OCI-LY1 (cell line): ENCODE measurements at regions not wholly inside any gene's neighbourhood (a gene's known extent, or its start where the extent isn't known, plus 50 kb on each side); places are given as distances from the start of the nearest gene placed in this dataset.

Source experiments
- EZH2 ChIP-seq: fragments of 200-600 bp; sonication (generic), shearing (Covaris generic); IDR thresholded peaks from 2 replicates; pipeline ENCODE4 v1.8.0; 2017; ENCODE audit warnings: borderline replicate concordance, mixed run types, mild to moderate bottlenecking, antibody characterized with exemption, low read length, moderate library complexity, mixed read lengths
- TF ChIP-seq, protein P1 (sequence below): fragments of 200-600 bp; sonication (generic), shearing (Covaris generic); IDR thresholded peaks from 2 replicates; pipeline ENCODE4 v1.5.1; 2017; ENCODE audit warnings: mild to moderate bottlenecking, antibody characterized with exemption, low read length, moderate library complexity, mixed read lengths

DNA sequence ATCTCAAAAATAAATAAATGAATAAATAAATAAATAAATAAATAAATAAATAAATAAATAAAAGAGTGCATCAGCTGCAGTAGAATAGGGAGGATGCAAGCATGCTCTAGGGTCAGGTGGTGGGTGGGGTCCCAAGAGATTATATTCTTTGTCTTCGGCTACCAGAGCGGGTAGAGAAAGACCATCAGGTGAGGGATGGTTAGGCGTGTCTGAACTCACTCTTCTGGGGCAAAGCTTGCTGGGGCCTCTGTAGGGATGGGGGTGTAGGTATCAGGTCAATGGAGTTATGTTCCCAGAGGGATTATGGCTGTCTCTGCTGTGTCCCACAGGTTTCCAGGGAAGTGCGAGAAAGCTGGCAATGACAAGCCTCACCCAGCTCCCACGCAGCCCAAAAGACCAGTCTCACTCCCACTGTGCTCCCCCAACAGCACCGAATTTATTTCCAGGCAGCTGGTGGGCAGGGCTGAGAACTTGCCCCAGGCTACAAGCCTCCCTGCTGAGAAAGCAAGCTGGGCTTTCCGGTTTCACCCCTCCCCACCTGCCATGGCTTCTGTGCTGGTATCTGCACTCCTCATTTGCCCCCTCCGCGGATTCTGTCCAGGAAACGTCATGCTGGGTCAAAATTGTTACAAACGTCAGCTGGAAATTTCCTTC is 180.8 kb downstream of the LURAP1L start:
- TF ChIP-seq, protein P1, sequence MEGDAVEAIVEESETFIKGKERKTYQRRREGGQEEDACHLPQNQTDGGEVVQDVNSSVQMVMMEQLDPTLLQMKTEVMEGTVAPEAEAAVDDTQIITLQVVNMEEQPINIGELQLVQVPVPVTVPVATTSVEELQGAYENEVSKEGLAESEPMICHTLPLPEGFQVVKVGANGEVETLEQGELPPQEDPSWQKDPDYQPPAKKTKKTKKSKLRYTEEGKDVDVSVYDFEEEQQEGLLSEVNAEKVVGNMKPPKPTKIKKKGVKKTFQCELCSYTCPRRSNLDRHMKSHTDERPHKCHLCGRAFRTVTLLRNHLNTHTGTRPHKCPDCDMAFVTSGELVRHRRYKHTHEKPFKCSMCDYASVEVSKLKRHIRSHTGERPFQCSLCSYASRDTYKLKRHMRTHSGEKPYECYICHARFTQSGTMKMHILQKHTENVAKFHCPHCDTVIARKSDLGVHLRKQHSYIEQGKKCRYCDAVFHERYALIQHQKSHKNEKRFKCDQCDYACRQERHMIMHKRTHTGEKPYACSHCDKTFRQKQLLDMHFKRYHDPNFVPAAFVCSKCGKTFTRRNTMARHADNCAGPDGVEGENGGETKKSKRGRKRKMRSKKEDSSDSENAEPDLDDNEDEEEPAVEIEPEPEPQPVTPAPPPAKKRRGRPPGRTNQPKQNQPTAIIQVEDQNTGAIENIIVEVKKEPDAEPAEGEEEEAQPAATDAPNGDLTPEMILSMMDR, result no peak
- TF ChIP-seq EZH2, result no peak
